ENCODE measurements at regions not wholly inside any gene's neighbourhood (a gene's known extent, or its start where the extent isn't known, plus 50 kb on each side); places are given as distances from the start of the nearest gene placed in this dataset.
"Not testable (repeated sequence)": the region's sequence is repeated elsewhere in the genome, so short reads cannot be mapped to it uniquely, and the experiment has no call there.

DNA sequence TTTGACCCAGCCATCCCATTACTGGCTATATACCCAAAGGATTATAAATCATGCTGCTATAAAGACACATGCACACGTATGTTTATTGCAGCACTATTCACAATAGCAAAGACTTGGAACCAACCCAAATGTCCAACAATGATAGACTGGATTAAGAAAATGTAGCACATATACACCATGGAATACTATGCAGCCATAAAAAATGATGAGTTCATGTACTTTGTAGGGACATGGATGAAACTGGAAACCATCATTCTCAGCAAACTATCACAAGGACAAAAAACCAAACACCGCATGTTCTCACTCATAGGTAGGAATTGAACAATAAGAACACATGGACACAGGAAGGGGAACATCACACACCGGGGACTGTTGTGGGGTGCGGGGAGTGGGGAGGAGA, 128.8 kb upstream of the NIPBL start:
- H4K20me1 ChIP-seq (ENCODE audit: insufficient read depth); DNase-seq (ENCODE audit: low read depth, low spot score); H3K9me2 ChIP-seq (ENCODE audit: insufficient read depth); H3K79me2 ChIP-seq (ENCODE audit: insufficient read depth, low read length); H3K27ac ChIP-seq (ENCODE audit: low read depth, low read length); RAD21 ChIA-PET (ENCODE audit: low non-redundant PET in 1 of 2, low total read pairs in 2 of 2, uncharacterized antibody in 2 of 2, unreplicated experiment in 2 of 2); H3K9ac ChIP-seq (ENCODE audit: low read length); H3K4me2 ChIP-seq (ENCODE audit: low read length); H3K4me3 ChIP-seq (replicated peaks in 1 of 2; ENCODE audit: low read depth in 1 of 2, low read length in 2 of 2); BruUV-seq (replicated peaks); POLR2A ChIA-PET; ATAC-seq; H3K27me3 ChIP-seq (ENCODE audit: insufficient read depth, low read length); H3K36me3 ChIP-seq (ENCODE audit: control insufficient read depth in 1 of 2, insufficient read depth in 2 of 2, low read length in 2 of 2); intact Hi-C loops (cut with micrococcal nuclease); H3K9me3 ChIP-seq (ENCODE audit: control insufficient read depth in 1 of 2, insufficient read depth in 1 of 2, low read depth in 1 of 2, low read length in 2 of 2); CTCF ChIA-PET; H2AFZ ChIP-seq (ENCODE audit: low read depth, low read length, poor library complexity, severe bottlenecking): not testable (repeated sequence)
- H3K4me1 ChIP-seq (ENCODE audit: control insufficient read depth in 1 of 2, insufficient read depth in 2 of 2, low read length in 2 of 2), result peaks cover 13 to 23% of the 10 kb centered on the region in 2 experiments

GRCh38 chr5:36751886-36752285, 124.7 kb upstream of the NIPBL start:
- H3K9me3 ChIP-seq (ENCODE audit: control insufficient read depth in 1 of 2, insufficient read depth in 1 of 2, low read depth in 1 of 2, low read length in 2 of 2), result no peaks in the 10 kb centered on the region
- peak; percentile 92 for ATAC-seq
- CTCF ChIA-PET, result no interaction called here
- intact Hi-C loops (cut with micrococcal nuclease), result no loop called here
- TF ChIP-seq CTCF (IDR thresholded peaks at IDR 0.05 in 2 of 3, conservative IDR thresholded peaks at IDR 0.05 in 1 of 3; ENCODE audit: borderline replicate concordance in 1 of 3, insufficient read depth in 1 of 3, low read depth in 2 of 3, low read length in 2 of 3) (peak; percentile 2 to 53 (median 47); a peak in 4 of 6 replicates), ELF1 (IDR thresholded peaks at IDR 0.05; ENCODE audit: borderline replicate concordance, low read depth) (no peak), RAD21 (IDR thresholded peaks at IDR 0.05; ENCODE audit: low read depth) (peak; percentile 22; the same call in 1 of the 2 replicates)
- H3K36me3 ChIP-seq (ENCODE audit: control insufficient read depth in 1 of 2, insufficient read depth in 2 of 2, low read length in 2 of 2), result no peaks in the 10 kb centered on the region
- no peaks in the 10 kb centered on the region for H3K79me2 ChIP-seq (ENCODE audit: insufficient read depth, low read length)
- no peaks in the 10 kb centered on the region for H3K27me3 ChIP-seq (ENCODE audit: insufficient read depth, low read length)
- H3K9me2 ChIP-seq (ENCODE audit: insufficient read depth), result no peaks in the 10 kb centered on the region
- H4K20me1 ChIP-seq (ENCODE audit: insufficient read depth), result no peaks in the 10 kb centered on the region
- POLR2A ChIA-PET, result no interaction called here
- no peak overlapping the region for H3K9ac ChIP-seq (ENCODE audit: low read length)
- no peak overlapping the region for H3K4me3 ChIP-seq (replicated peaks in 1 of 2; ENCODE audit: low read depth in 1 of 2, low read length in 2 of 2)
- no peak overlapping the region for H3K27ac ChIP-seq (ENCODE audit: low read depth, low read length)
- no TSS peak for BruUV-seq (replicated peaks)
- no peak overlapping the region for H2AFZ ChIP-seq (ENCODE audit: low read depth, low read length, poor library complexity, severe bottlenecking)
- no peak overlapping the region for H3K4me2 ChIP-seq (ENCODE audit: low read length)
- RAD21 ChIA-PET (ENCODE audit: low non-redundant PET in 1 of 2, low total read pairs in 2 of 2, uncharacterized antibody in 2 of 2, unreplicated experiment in 2 of 2), result no interaction called here
- no peak for DNase-seq (ENCODE audit: low read depth, low spot score)
- H3K4me1 ChIP-seq (ENCODE audit: control insufficient read depth in 1 of 2, insufficient read depth in 2 of 2, low read length in 2 of 2), result no peaks in the 10 kb centered on the region
